A549 (cell line): ENCODE measurements at regions not wholly inside any gene's neighbourhood (a gene's known extent, or its start where the extent isn't known, plus 50 kb on each side); places are given as distances from the start of the nearest gene placed in this dataset.

Experiments used
- BHLHE40 ChIP-seq: IDR thresholded peaks from 2 replicates; pipeline ENCODE4 v1.6.1; 2012; ENCODE audit warnings: low read depth, low read length, inconsistent platforms
- JUN ChIP-seq, 2 experiments: fragments of >200 bp; sonication (Bioruptor Twin); formaldehyde crosslinking; IDR thresholded peaks; 2 replicates in 1 of 2; 3 replicates in 1 of 2; pipeline ENCODE4 v1.6.1; 2016 to 2017
- KDM5A ChIP-seq: fragments of 200-600 bp; sonication (generic); IDR thresholded peaks from 2 replicates; pipeline ENCODE4 v1.6.1; 2016; ENCODE audit warnings: antibody characterized with exemption, mild to moderate bottlenecking
- MAFK ChIP-seq: fragments of 450-650 bp; IDR thresholded peaks from 2 replicates; pipeline ENCODE4 v1.6.1; 2014; ENCODE audit not compliant: partially characterized antibody
- MYC ChIP-seq: IDR thresholded peaks from 2 replicates; pipeline ENCODE4 v1.6.1; 2012; ENCODE audit warnings: mild to moderate bottlenecking, inconsistent platforms, low read length, improper control_type of control experiment, borderline replicate concordance
- NR3C1 ChIP-seq: fragments of >200 bp; sonication (Bioruptor Twin); formaldehyde crosslinking; IDR thresholded peaks from 3 replicates; pipeline ENCODE4 v1.6.1; 2017
- POLR2A ChIP-seq: IDR thresholded peaks from 2 replicates; pipeline ENCODE4 v1.6.1; 2012; ENCODE audit warnings: mild to moderate bottlenecking, low read length
- RAD21 ChIP-seq, 2 experiments: fragments of >200 bp in 1 of 2; sonication (Bioruptor Twin) in 1 of 2; formaldehyde crosslinking in 1 of 2; IDR thresholded peaks in 1 of 2; conservative IDR thresholded peaks in 1 of 2; 2 replicates in 1 of 2; 3 replicates in 1 of 2; pipeline ENCODE4 v1.6.1; 2012 to 2018; ENCODE audit warnings: inconsistent platforms in 1 of 2
- RCOR1 ChIP-seq: fragments of 150-350 bp; IDR thresholded peaks from 2 replicates; pipeline ENCODE4 v1.6.1; 2014; ENCODE audit warnings: antibody characterized with exemption, low read length, low read depth
- TF ChIP-seq, protein P1 (sequence below): fragments of >200 bp; sonication (Bioruptor Twin); formaldehyde crosslinking; IDR thresholded peaks from 3 replicates; pipeline ENCODE4 v1.5.1; 2016

GRCh38 chr5:92981001-92981400 lies 600.0 kb downstream of the NR2F1-AS1 start:
- TF ChIP-seq, protein P1, sequence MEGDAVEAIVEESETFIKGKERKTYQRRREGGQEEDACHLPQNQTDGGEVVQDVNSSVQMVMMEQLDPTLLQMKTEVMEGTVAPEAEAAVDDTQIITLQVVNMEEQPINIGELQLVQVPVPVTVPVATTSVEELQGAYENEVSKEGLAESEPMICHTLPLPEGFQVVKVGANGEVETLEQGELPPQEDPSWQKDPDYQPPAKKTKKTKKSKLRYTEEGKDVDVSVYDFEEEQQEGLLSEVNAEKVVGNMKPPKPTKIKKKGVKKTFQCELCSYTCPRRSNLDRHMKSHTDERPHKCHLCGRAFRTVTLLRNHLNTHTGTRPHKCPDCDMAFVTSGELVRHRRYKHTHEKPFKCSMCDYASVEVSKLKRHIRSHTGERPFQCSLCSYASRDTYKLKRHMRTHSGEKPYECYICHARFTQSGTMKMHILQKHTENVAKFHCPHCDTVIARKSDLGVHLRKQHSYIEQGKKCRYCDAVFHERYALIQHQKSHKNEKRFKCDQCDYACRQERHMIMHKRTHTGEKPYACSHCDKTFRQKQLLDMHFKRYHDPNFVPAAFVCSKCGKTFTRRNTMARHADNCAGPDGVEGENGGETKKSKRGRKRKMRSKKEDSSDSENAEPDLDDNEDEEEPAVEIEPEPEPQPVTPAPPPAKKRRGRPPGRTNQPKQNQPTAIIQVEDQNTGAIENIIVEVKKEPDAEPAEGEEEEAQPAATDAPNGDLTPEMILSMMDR = no peak
- TF ChIP-seq RCOR1 (no peak), MYC (no peak), JUN (IDR thresholded peaks at IDR 0.05) (no peak), KDM5A (no peak), POLR2A (no peak), RAD21 (conservative IDR thresholded peaks at IDR 0.05 in 1 of 2, IDR thresholded peaks at IDR 0.05 in 1 of 2) (no peak), BHLHE40 (no peak), NR3C1 (no peak), MAFK (no peak)
